ENCODE measurements at regions not wholly inside any gene's neighbourhood (a gene's known extent, or its start where the extent isn't known, plus 50 kb on each side); places are given as distances from the start of the nearest gene placed in this dataset.
"Not testable (repeated sequence)": the region's sequence is repeated elsewhere in the genome, so short reads cannot be mapped to it uniquely, and the experiment has no call there.

- H3K4me1 Mint-ChIP-seq = peaks cover 9% of the 10 kb centered on the region
- DNase-seq (ENCODE audit: low spot score in 2 of 2) (no peak), ATAC-seq (no peak)
- no peaks in the 10 kb centered on the region for H3K9me3 Mint-ChIP-seq
- no peak overlapping the region for H3K27ac Mint-ChIP-seq
- no peak overlapping the region for H3K4me3 Mint-ChIP-seq
- H3K36me3 Mint-ChIP-seq = no peaks in the 10 kb centered on the region
These were observed 127.3 kb upstream of the MAN2A1 start for GRCh38 chr5:109562441-109562840.

- Mint-ChIP-seq H3K4me3 (no peak overlapping the region), H3K27ac (no peak overlapping the region), H3K9me3 (no peaks in the 10 kb centered on the region), H3K4me1 (peaks cover 9% of the 10 kb centered on the region), H3K36me3 (no peaks in the 10 kb centered on the region)
- ATAC-seq (no peak), DNase-seq (ENCODE audit: low spot score in 2 of 2) (no peak)
These were observed 128.3 kb upstream of the MAN2A1 start for GRCh38 chr5:109561447-109561846.

GRCh38 chr5:109560554-109560953 is 129.2 kb upstream of the MAN2A1 start:
- no peak for DNase-seq (ENCODE audit: low spot score in 2 of 2)
- no peak for ATAC-seq
- Mint-ChIP-seq H3K4me1 (peaks cover 9% of the 10 kb centered on the region), H3K4me3 (no peak overlapping the region), H3K36me3 (no peaks in the 10 kb centered on the region), H3K9me3 (no peaks in the 10 kb centered on the region), H3K27ac (no peak overlapping the region)

- Mint-ChIP-seq H3K9me3 (peaks cover 1% of the 10 kb centered on the region), H3K27ac (peak overlapping the region; percentile 4), H3K4me1 (peaks cover 9% of the 10 kb centered on the region), H3K4me3 (no peak overlapping the region), H3K36me3 (no peaks in the 10 kb centered on the region)
- ATAC-seq = no peak
- no peak for DNase-seq (ENCODE audit: low spot score in 2 of 2)
These were observed 130.8 kb upstream of the MAN2A1 start for GRCh38 chr5:109558952-109559351.

DNA sequence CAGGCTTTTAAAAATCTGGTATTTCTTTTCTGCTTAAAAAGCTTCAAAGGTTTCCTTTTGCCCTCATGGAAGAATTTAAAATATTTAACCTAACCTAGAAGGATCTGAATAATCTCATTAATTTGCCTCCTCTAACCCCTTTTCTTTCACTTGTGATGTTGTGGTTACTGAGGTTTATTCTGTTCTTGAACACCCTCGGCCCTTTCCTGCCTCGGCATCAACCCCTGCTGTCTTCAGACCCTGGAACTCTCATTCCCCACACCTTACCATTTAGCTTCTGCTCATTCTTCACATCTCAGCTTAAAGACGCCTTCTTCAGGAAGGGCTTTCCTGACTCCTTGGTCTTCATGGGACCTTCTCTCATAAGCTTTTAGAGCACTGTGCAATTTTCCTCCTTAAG is 131.4 kb upstream of the MAN2A1 start:
- DNase-seq (ENCODE audit: low spot score in 2 of 2) (no peak), ATAC-seq (peak; percentile 36)
- H3K4me3 Mint-ChIP-seq = no peak overlapping the region
- peaks cover 7% of the 10 kb centered on the region for H3K9me3 Mint-ChIP-seq
- peak overlapping the region; percentile 4 for H3K27ac Mint-ChIP-seq
- peaks cover 9% of the 10 kb centered on the region for H3K4me1 Mint-ChIP-seq
- H3K36me3 Mint-ChIP-seq = no peaks in the 10 kb centered on the region

DNA sequence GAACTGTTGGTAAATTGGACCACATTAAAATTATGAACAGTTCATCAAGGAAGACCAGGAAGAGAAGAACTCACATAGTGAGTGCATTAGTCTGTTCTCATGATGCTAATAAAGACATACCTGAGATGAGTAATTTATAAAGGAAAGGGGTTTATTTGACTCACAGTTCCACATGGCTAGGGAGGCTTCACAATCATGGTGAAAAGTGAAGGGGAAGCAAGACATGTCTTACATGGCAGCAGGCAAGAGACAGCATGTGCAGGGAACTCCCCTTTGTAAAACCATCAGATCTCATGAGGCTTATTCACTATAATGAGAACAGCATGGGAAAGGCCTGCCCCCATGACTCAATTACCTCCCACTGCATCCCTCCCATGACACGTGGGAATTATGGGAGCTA is 135.9 kb upstream of the MAN2A1 start:
- Mint-ChIP-seq H3K9me3 (peaks cover 7% of the 10 kb centered on the region), H3K4me1 (peaks cover 8% of the 10 kb centered on the region), H3K36me3 (no peaks in the 10 kb centered on the region), H3K4me3 (no peak overlapping the region), H3K27ac (no peak overlapping the region)
- no peak for ATAC-seq
- DNase-seq (ENCODE audit: low spot score in 2 of 2) = no peak

DNA sequence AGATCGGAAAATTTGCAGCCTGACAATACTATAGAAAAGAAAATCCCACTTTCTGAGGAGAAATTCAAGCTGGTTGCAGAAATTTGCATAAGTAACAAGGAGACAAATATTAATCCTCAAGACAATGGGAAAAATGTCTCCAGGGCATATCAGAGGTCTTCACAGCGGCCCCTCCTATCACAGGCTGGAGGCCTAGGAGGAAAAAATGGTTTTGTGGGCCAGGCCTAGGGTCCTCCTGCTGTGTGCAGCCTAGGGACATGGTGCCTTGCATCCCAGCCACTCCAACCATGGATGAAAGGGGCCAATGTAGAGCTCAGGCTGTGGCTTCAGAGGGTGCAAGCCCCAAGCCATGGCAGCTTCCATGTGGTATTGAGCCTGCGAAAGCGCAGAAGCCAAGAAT is 138.5 kb upstream of the MAN2A1 start:
- not testable (repeated sequence) for DNase-seq (ENCODE audit: low spot score in 2 of 2); ATAC-seq; H3K36me3 Mint-ChIP-seq; H3K27ac Mint-ChIP-seq; H3K4me3 Mint-ChIP-seq; H3K9me3 Mint-ChIP-seq; H3K4me1 Mint-ChIP-seq

DNA sequence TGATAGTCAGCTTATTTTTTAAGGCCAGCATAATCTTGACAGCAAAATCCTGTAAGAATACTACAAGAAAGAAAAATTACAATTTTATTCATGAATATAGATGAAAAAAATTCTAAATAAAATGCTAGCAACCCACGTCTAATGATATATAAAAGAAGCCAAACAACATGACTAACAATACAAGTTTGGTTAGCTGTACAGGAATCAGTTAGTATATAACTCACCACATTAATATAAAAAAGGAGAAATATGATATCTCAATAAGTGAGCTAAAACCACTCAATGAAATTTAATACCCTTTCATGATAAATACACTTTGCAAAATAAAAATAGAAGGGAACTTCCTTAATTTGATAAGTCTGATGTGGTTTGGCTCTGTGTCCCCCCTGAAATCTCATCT is 139.7 kb upstream of the MAN2A1 start:
- ATAC-seq = no peak
- no peak overlapping the region for H3K4me3 Mint-ChIP-seq
- DNase-seq (ENCODE audit: low spot score in 2 of 2) = no peak
- no peaks in the 10 kb centered on the region for H3K36me3 Mint-ChIP-seq
- no peak overlapping the region for H3K27ac Mint-ChIP-seq
- H3K9me3 Mint-ChIP-seq = peaks cover 7% of the 10 kb centered on the region
- H3K4me1 Mint-ChIP-seq = no peaks in the 10 kb centered on the region

GRCh38 chr5:109546461-109546860 is 136.7 kb upstream of the PJA2 start:
- Mint-ChIP-seq H3K27ac (no peak overlapping the region), H3K36me3 (no peaks in the 10 kb centered on the region), H3K4me1 (no peaks in the 10 kb centered on the region), H3K4me3 (no peak overlapping the region), H3K9me3 (no peaks in the 10 kb centered on the region)
- ATAC-seq (no peak), DNase-seq (ENCODE audit: low spot score in 2 of 2) (no peak)

GRCh38 chr5:109544873-109545272 is 135.1 kb upstream of the PJA2 start:
- H3K27ac Mint-ChIP-seq; H3K4me3 Mint-ChIP-seq; DNase-seq (ENCODE audit: low spot score in 2 of 2); H3K36me3 Mint-ChIP-seq; H3K4me1 Mint-ChIP-seq; ATAC-seq: not testable (repeated sequence)
- H3K9me3 Mint-ChIP-seq = peaks cover 10% of the 10 kb centered on the region

- DNase-seq (ENCODE audit: low spot score in 2 of 2); ATAC-seq; H3K36me3 Mint-ChIP-seq; H3K4me3 Mint-ChIP-seq; H3K27ac Mint-ChIP-seq; H3K4me1 Mint-ChIP-seq: not testable (repeated sequence)
- peaks cover 10% of the 10 kb centered on the region for H3K9me3 Mint-ChIP-seq
These were observed 128.9 kb upstream of the PJA2 start for GRCh38 chr5:109538692-109539091.

- ATAC-seq; H3K4me3 Mint-ChIP-seq; H3K27ac Mint-ChIP-seq; H3K36me3 Mint-ChIP-seq; H3K4me1 Mint-ChIP-seq; DNase-seq (ENCODE audit: low spot score in 2 of 2); H3K9me3 Mint-ChIP-seq: not testable (repeated sequence)
These were observed 125.3 kb upstream of the PJA2 start for GRCh38 chr5:109535090-109535489.

- Mint-ChIP-seq H3K4me3 (no peak overlapping the region), H3K4me1 (no peaks in the 10 kb centered on the region), H3K36me3 (no peaks in the 10 kb centered on the region), H3K27ac (no peak overlapping the region), H3K9me3 (no peaks in the 10 kb centered on the region)
- DNase-seq (ENCODE audit: low spot score in 2 of 2) (no peak), ATAC-seq (no peak)
These were observed 124.0 kb upstream of the PJA2 start for GRCh38 chr5:109533751-109534272.

DNA sequence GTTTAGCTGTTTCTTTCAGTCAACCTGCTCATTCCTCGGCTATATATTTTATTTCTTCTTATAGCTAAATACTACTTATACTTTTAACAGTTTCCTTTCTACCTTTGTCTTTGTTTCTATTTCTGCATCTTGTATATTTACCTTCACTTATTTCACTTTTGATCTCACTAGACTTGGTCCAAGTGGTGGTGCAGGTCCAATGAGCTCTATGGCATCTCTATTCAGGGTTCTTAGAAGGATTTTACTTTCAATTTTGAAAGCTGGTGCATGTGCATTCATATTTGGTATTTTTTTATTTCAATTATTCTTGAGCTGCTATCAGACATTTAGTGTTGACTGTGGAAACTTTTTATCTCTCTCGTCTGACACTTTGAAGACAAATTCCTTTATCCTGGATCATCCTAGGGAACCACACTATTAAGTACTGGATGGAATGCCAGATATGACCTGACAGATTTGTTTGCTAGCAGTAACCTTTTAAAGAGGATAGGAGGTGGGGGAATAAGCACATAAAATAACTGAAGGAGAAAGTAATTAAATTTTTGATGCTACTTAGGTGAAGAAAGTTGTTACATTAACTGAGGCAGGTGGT is 123.1 kb upstream of the PJA2 start:
- Mint-ChIP-seq H3K27ac (no peak overlapping the region), H3K4me1 (no peaks in the 10 kb centered on the region), H3K4me3 (no peak overlapping the region), H3K9me3 (no peaks in the 10 kb centered on the region), H3K36me3 (no peaks in the 10 kb centered on the region)
- no peak for ATAC-seq
- no peak for DNase-seq (ENCODE audit: low spot score in 2 of 2)

GRCh38 chr5:109531262-109531661 is 121.5 kb upstream of the PJA2 start:
- no peaks in the 10 kb centered on the region for H3K9me3 Mint-ChIP-seq
- no peak overlapping the region for H3K27ac Mint-ChIP-seq
- no peak overlapping the region for H3K4me3 Mint-ChIP-seq
- H3K4me1 Mint-ChIP-seq = no peaks in the 10 kb centered on the region
- ATAC-seq = no peak
- H3K36me3 Mint-ChIP-seq = no peaks in the 10 kb centered on the region
- no peak for DNase-seq (ENCODE audit: low spot score in 2 of 2)

DNA sequence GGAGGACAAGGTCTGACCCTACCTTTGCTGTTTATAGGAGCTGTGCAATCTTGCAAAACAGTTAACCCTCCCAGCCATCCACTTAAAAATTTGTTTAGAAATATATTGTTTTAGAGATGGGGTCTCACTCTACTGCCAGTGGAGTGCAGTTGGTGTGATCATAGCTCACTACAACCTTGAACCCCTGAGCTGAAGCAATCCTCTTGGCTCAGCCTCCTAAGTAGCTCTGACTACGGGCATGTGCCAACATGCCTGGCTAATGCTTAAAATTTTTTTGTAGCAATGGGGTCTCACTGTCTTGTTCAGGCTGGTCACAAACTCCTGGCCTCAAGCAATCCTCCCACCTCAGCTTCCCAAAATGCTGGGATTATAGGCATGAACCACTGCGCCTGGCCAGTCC is 120.2 kb upstream of the PJA2 start:
- Mint-ChIP-seq H3K4me1 (no peaks in the 10 kb centered on the region), H3K36me3 (no peaks in the 10 kb centered on the region), H3K9me3 (no peaks in the 10 kb centered on the region), H3K27ac (no peak overlapping the region), H3K4me3 (no peak overlapping the region)
- DNase-seq (ENCODE audit: low spot score in 2 of 2) (no peak), ATAC-seq (no peak)

DNA sequence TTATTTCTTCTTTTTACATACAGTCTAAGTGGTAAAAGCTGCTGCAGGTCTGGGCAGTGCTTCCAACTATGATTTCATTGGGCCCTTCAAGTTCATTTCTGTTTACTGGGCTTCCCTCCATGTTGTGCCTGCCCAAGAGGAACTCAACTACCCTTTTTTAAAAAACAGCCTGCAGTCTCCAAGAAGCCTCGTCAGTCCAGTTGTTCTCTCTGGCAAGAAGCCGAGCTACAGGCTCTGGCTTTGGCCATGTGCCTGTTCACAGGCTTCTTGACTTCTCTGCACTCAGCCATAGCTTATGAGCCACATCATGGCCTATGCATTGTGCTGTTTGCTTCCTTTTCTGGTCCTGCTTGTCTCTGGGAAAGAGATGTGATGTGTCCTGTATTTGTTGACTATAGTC is 119.7 kb upstream of the PJA2 start:
- no peak overlapping the region for H3K27ac Mint-ChIP-seq
- H3K4me3 Mint-ChIP-seq = no peak overlapping the region
- no peak for DNase-seq (ENCODE audit: low spot score in 2 of 2)
- no peaks in the 10 kb centered on the region for H3K36me3 Mint-ChIP-seq
- ATAC-seq = no peak
- no peaks in the 10 kb centered on the region for H3K9me3 Mint-ChIP-seq
- no peaks in the 10 kb centered on the region for H3K4me1 Mint-ChIP-seq
